NCI-H2227 treated with DMSO at 0.1 percent for 48 hours (cell line): ENCODE measurements at regions not wholly inside any gene's neighbourhood (a gene's known extent, or its start where the extent isn't known, plus 50 kb on each side); places are given as distances from the start of the nearest gene placed in this dataset.
"Not testable (repeated sequence)": the region's sequence is repeated elsewhere in the genome, so short reads cannot be mapped to it uniquely, and the experiment has no call there.

Source experiments
- DNase-seq: peaks from one replicate; lab custom pipeline; 2025; lab: John Stamatoyannopoulos, UW

- DNase-seq = no peak
These were observed 220.9 kb upstream of the KCNK2 start for GRCh38 chr1:214861615-214862014.

GRCh38 chr1:214862421-214862820 is 220.1 kb upstream of the KCNK2 start:
- DNase-seq = no peak

GRCh38 chr1:214864896-214865688 is 217.4 kb upstream of the KCNK2 start:
- DNase-seq = no peak

GRCh38 chr1:214870426-214870825 is 212.1 kb upstream of the KCNK2 start:
- not testable (repeated sequence) for DNase-seq

- no peak for DNase-seq
These were observed 201.6 kb upstream of the KCNK2 start for GRCh38 chr1:214880956-214881355.

GRCh38 chr1:214882616-214883015 is 199.9 kb upstream of the KCNK2 start:
- DNase-seq = no peak

GRCh38 chr1:214895011-214895600 is 187.4 kb upstream of the KCNK2 start:
- DNase-seq = no peak

- no peak for DNase-seq
These were observed 185.6 kb upstream of the KCNK2 start for GRCh38 chr1:214896921-214897320.

- no peak for DNase-seq
These were observed 185.0 kb upstream of the KCNK2 start for GRCh38 chr1:214897581-214897980.

GRCh38 chr1:214898161-214898560 is 184.4 kb upstream of the KCNK2 start:
- DNase-seq = no peak

- no peak for DNase-seq
These were observed 183.8 kb upstream of the KCNK2 start for GRCh38 chr1:214898718-214899117.

- no peak for DNase-seq
These were observed 182.6 kb upstream of the KCNK2 start for GRCh38 chr1:214899908-214900460.

- no peak for DNase-seq
These were observed 181.9 kb upstream of the KCNK2 start for GRCh38 chr1:214900590-214900989.

- DNase-seq = no peak
These were observed 180.8 kb upstream of the KCNK2 start for GRCh38 chr1:214901718-214902117.

- no peak for DNase-seq
These were observed 179.8 kb upstream of the KCNK2 start for GRCh38 chr1:214902636-214903320.

- DNase-seq = no peak
These were observed 170.4 kb upstream of the KCNK2 start for GRCh38 chr1:214912127-214912526.

- DNase-seq = no peak
These were observed 168.6 kb upstream of the KCNK2 start for GRCh38 chr1:214913966-214914365.

- no peak for DNase-seq
These were observed 165.4 kb upstream of the KCNK2 start for GRCh38 chr1:214917081-214917635.

GRCh38 chr1:214918745-214919144 is 163.8 kb upstream of the KCNK2 start:
- DNase-seq = no peak

- no peak for DNase-seq
These were observed 162.2 kb upstream of the KCNK2 start for GRCh38 chr1:214920337-214920736.

- no peak for DNase-seq
These were observed 159.1 kb upstream of the KCNK2 start for GRCh38 chr1:214923278-214923915.

- no peak for DNase-seq
These were observed 154.7 kb upstream of the KCNK2 start for GRCh38 chr1:214927796-214928195.
